GM12892 (cell line): ENCODE measurements at regions not wholly inside any gene's neighbourhood (a gene's known extent, or its start where the extent isn't known, plus 50 kb on each side); places are given as distances from the start of the nearest gene placed in this dataset.

Experiments
- POLR2A ChIP-seq: IDR thresholded peaks from 2 replicates; pipeline ENCODE4 v1.6.1; 2011; ENCODE audit warnings: low read depth, low read length, control low read depth
- POLR2AphosphoS5 ChIP-seq: IDR thresholded peaks from 2 replicates; pipeline ENCODE4 v1.6.1; 2011; ENCODE audit warnings: low read depth, low read length, control low read depth
- TAF1 ChIP-seq: IDR thresholded peaks from 2 replicates; pipeline ENCODE4 v1.6.1; 2011; ENCODE audit warnings: low read depth, mild to moderate bottlenecking, control low read depth, low read length, borderline replicate concordance

GRCh38 chr12:67043771-67044170 is 225.4 kb upstream of the CAND1 start:
- TF ChIP-seq POLR2AphosphoS5 (no peak), POLR2A (no peak), TAF1 (no peak)
